ENCODE measurements at regions not wholly inside any gene's neighbourhood (a gene's known extent, or its start where the extent isn't known, plus 50 kb on each side); places are given as distances from the start of the nearest gene placed in this dataset.
"Not testable (repeated sequence)": the region's sequence is repeated elsewhere in the genome, so short reads cannot be mapped to it uniquely, and the experiment has no call there.

DNA sequence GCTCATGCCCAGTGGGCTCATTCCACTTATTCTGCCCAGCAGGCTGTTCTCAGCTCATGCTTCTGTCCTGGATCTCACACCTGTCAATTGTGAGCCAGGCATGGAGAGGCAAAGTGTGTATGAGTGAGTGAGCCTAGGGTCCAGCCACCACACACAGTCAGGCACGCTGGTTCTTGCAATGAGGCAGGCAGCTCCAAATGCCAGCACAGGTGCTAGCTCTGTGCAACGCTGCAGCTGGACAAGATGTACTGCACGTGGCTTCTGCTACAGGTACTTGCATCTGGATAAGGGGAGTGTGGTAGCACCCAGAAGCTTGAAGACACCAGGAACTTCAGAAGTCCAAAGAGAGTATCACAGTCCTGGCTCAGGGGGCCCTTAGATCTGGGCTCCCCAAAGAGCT is 1249.4 kb upstream of the IGFBP7 start:
- DNase-seq = no peak

- DNase-seq = no peak
Measured at GRCh38 chr4:58357947-58358346, 1247.8 kb upstream of the IGFBP7 start.

DNA sequence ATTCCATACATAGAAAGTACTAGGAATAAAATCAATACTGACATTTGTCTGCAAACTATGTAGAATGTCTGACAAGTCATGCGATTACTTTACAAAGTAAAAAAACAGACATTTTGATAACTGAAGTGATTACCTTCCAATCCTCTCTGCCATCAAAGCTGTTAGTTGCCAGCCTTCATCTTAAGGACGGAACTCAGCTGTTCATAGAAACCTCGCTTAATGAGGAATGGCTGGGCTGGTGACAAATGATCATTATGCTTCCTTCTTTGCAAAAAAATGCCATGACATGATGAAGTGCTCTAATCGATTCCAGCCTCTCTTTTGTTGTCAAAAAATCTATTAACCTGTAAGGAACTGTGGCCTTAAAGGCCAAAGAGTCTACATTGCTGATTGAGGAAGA is 1214.9 kb upstream of the IGFBP7 start:
- DNase-seq = no peak

- DNase-seq = no peak
Measured at GRCh38 chr4:58313444-58313843, 1203.3 kb upstream of the IGFBP7 start.

DNA sequence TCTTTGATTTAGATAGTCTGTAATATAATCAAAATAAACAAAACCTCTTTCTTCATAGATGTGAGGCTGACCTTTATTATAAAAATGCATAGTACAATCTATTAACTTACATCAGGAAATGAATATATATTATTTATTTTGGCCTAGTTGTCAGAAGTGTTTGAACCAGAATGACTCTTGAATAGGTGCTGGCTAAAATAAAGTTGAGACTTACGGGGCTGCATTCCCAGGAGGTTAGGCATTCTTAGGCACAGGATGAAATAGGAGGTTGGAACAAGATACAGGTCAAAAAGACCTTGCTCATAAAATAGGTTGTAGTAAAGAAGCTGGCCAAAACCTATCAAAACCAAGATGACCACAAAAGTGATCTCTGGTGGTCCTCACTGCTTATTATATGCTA is 1193.3 kb upstream of the IGFBP7 start:
- DNase-seq = no peak

DNA sequence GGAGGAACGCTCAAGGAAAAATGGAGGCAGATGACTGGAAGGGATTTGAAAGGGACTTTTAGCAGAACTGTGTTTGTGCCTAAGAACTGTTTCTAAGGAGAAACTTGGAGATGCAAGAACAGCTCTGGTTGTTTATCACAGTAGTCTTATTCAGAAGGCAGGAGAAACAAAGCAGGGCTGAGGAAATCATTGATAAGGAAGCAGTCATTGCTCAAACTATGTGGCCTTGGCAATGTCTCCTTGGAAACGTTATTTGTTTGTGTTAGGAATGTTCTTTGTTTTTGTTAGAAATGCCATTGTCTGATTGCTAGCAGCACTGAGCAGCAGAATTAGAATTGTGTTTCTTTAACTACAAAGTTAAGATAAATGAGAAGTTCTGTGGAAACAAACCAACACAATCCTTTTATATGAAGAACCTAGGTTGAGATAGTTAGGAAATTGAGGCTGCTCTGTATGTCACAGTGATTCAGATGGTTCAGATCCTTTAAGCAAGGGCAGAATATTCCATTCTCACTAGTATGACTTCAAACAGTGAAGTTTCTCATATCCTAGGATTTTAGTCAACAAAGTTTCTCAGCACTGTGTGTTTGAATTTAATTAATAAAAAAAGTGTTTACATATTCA is 1191.3 kb upstream of the IGFBP7 start:
- DNase-seq = no peak

DNA sequence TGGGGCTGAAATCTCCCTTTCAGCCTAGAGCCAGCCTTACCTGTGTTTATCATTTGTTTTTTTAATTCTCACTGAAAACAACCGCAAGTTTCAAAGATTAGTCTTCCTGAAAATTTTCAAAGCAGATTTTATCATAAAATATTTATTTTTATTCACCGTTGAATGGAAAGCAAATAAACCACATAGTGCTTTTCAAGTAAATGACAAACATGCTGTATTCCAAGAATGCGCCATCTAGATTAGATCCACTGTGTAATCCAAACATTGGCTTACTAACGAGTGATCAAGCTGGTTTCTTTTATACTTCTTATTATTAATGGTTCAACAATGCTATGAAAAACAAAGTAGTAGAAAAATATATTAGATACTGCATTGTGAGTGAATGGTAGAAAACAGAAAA is 1176.2 kb upstream of the IGFBP7 start:
- DNase-seq = no peak

DNA sequence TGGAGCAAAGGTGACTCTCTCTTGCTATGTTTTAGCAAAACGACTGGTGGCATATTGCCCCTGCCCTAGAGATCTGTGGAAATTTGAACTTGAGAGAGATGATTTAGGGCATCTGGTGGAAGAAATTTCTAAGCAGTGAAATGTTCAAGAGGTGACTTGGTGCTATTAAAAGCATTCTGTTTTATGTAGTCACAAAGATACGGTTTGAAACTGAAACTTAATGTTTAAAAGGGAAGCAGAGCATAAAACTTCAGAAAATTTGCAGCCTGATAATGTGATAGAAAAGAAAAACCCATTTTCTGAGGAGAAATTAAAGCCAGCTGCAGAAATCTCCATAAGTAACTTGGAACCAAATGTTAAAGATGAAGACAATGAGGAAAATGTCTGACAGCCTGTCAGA is 1170.7 kb upstream of the IGFBP7 start:
- DNase-seq = not testable (repeated sequence)

DNA sequence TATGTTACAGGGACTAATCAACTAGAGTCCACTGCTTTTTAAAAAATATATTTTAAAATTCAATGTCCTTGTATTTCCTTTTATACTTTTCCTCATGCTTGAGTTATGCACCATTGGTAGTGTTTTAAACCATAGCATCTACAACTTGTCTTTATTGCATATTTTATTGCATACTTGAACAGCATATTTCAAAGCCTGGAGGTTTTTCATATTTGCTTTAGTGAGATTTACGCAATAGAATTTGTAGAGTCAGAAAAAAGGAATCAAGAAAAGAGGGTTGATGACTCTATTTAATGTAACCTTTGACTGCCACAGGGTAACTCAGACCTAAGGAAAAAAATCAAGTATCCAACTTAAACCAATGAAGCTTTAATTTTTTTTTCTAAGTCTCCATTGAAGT is 1165.7 kb upstream of the IGFBP7 start:
- no peak for DNase-seq

GRCh38 chr4:58274553-58274952 is 1164.4 kb upstream of the IGFBP7 start:
- no peak for DNase-seq

GRCh38 chr4:58272311-58272710 is 1162.1 kb upstream of the IGFBP7 start:
- DNase-seq = no peak

GRCh38 chr4:58265734-58266133 is 1155.5 kb upstream of the IGFBP7 start:
- DNase-seq = no peak

- DNase-seq = no peak
Measured at GRCh38 chr4:58261526-58261925, 1151.3 kb upstream of the IGFBP7 start.

DNA sequence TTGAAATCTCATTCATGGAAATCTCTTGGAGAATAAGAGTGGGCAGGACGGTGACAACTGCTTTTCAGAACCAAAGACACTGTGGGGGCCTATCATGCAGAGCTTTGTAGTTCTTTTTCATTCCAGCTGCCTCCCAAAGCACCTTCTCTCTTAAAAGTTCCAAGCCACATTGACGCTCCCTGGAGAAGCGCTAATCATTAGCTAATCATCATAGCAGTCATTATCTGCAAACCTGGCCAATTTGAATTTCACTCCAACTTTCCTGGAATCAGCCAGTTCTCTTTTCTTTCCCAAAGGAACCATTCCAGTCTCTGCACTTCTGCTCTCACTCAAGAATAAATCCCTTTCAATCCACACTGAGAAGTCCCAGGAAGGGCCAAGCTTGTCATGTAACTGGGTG is 1144.1 kb upstream of the IGFBP7 start:
- no peak for DNase-seq

DNA sequence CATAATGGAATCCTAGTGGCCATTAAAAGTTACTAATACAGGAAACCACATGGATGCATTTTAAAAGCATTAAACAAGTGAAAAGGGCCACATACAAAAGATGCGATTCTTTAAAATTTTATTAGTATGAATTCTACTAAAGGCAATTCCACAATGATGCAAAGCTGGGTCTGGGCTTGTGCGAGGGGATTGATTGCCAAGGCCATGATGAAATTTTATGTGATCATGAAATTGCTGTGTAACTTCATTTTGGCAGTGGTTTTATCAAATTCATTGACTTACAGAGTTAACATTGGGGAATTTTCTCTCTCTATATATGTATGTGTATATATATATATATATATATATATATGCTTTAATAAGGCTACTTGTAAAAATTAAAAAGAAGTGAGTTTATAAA is 1142.5 kb upstream of the IGFBP7 start:
- DNase-seq = no peak

DNA sequence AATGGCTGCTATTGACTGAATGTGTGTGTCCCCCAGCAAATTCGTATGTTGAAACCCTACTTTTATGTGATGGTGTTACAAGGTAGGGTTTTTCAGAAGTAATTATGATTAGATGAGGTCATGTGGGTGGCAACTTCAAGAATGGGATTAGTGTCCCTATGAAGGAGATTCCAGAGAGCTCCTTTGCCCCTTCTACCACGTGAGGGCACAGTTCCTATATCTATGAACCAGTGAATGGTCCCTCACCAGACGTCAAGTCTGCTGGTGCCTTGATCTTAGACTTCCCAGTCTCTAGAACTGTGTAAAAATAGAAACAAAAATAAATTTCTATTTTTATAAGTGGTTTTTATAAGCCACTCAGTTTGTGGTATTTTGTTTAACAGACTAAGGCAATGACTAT is 1137.6 kb upstream of the IGFBP7 start:
- no peak for DNase-seq

GRCh38 chr4:58225460-58225859 is 1115.3 kb upstream of the IGFBP7 start:
- peak; percentile 12 for DNase-seq

- DNase-seq = no peak
Measured at GRCh38 chr4:58219179-58219578, 1109.0 kb upstream of the IGFBP7 start.

GRCh38 chr4:58216461-58216860 is 1106.3 kb upstream of the IGFBP7 start:
- DNase-seq = no peak

GRCh38 chr4:58214376-58214775 is 1104.2 kb upstream of the IGFBP7 start:
- no peak for DNase-seq

DNA sequence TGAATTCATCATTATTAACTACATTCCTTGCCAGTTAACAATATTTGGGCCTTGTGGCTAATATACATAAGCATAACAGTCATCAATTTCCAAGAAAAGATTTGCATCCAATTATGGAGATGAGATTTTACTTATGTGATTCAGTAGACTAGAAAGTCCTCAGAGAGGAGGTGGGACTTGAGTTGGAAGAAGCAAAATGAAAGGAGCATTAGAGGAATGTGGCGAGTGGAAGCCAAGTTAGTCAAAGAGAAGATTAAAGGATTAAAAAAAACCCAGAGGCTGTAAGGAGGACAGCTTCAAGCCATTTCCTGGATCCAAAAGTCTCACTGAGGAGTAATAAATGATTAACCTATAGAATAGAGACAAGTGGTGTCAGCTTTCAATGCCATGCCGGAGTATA is 1099.4 kb upstream of the IGFBP7 start:
- no peak for DNase-seq

GRCh38 chr4:58209001-58209400 is 1098.8 kb upstream of the IGFBP7 start:
- no peak for DNase-seq

DNA sequence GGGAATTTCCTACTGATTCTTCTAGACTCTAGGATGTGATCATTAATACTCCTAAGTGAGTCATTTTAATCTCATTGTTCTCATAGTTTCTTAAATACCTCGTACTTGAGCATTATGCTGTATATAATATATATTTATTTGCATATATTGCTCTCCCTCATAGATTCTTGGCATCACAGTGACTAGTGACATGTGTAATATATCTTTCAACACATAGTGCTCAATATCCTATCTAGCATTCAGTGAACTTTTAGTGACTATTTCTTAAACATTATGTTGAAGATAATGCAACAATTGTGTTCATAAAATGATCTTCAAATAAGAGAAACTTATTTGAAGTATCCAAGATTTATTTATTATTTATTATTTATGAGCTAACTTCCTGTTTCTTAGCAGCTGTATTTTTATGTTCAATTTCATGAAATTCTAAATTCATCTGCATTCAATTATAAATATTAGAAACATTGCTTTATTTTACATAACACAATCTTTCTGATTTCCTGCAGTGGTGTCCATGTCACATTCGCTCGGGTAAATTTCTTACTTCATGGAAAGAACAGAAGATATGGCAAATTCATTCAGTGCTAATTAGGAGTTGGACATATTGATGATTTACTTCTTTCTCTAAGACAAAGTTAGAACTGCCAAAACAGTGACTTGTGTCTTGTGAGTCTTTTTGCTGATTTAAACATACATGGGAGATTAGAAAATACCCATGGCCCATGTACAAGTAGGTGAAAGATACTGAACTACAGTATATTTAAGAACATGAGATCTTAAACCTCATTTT is 1095.5 kb upstream of the IGFBP7 start:
- DNase-seq = no peak

GRCh38 chr4:58192217-58192616 is 1082.0 kb upstream of the IGFBP7 start:
- no peak for DNase-seq

GRCh38 chr4:58191109-58191508 is 1080.9 kb upstream of the IGFBP7 start:
- no peak for DNase-seq
